GM23338 (cell line): ENCODE measurements at regions not wholly inside any gene's neighbourhood (a gene's known extent, or its start where the extent isn't known, plus 50 kb on each side); places are given as distances from the start of the nearest gene placed in this dataset.

Source experiments
- ATAC-seq: fragments of 200-7000 bp; cut with Tn5 transposase; 3 replicates; pipeline ENCODE4 v1.9.1; 2020
- DNase-seq: peaks from one replicate; pipeline ENCODE4 v3.0.0-alpha.2; 2015; ENCODE audit warnings: low spot score
- H2AFZ ChIP-seq: fragments of 200-600 bp; sonication (generic); 2 replicates; pipeline ENCODE4 v1.8.0; 2016; ENCODE audit warnings: antibody characterized with exemption, mild to moderate bottlenecking, moderate library complexity
- H3F3A ChIP-seq: fragments of 200-600 bp; sonication (generic); replicated peaks from 2 replicates; pipeline ENCODE4 v1.8.0; 2017; ENCODE audit warnings: antibody characterized with exemption, mixed run types, low read depth
- H3K27ac ChIP-seq: fragments of 200-600 bp; sonication (generic); 2 replicates; pipeline ENCODE4 v1.6.1; 2016; ENCODE audit warnings: low read depth
- H3K27me3 ChIP-seq: fragments of 200-600 bp; sonication (generic); 2 replicates; pipeline ENCODE4 v1.8.0; 2016; ENCODE audit warnings: mild to moderate bottlenecking, mixed run types, moderate library complexity; ENCODE audit not compliant: insufficient read depth
- H3K36me3 ChIP-seq: fragments of 200-600 bp; sonication (generic); 2 replicates; pipeline ENCODE4 v1.8.0; 2016; ENCODE audit warnings: mild to moderate bottlenecking; ENCODE audit not compliant: insufficient read depth
- H3K4me1 ChIP-seq: fragments of 200-600 bp; sonication (generic); 2 replicates; pipeline ENCODE4 v1.8.0; 2016; ENCODE audit warnings: mild to moderate bottlenecking, moderate library complexity; ENCODE audit not compliant: insufficient read depth
- H3K4me2 ChIP-seq: fragments of 200-600 bp; sonication (generic); 2 replicates; pipeline ENCODE4 v1.7.1; 2017; ENCODE audit warnings: mixed run types
- H3K4me3 ChIP-seq: fragments of 200-600 bp; sonication (generic); 2 replicates; pipeline ENCODE4 v1.6.1; 2016; ENCODE audit warnings: mixed run types
- H3K79me2 ChIP-seq: fragments of 200-600 bp; sonication (generic); replicated peaks from 2 replicates; pipeline ENCODE4 v1.8.0; 2017; ENCODE audit warnings: mild to moderate bottlenecking; ENCODE audit not compliant: insufficient read depth
- H3K9me2 ChIP-seq: fragments of 200-600 bp; sonication (generic); 2 replicates; pipeline ENCODE4 v1.8.0; 2017; ENCODE audit not compliant: insufficient read depth
- H4K20me1 ChIP-seq: fragments of 200-600 bp; sonication (generic); replicated peaks from 2 replicates; pipeline ENCODE4 v1.8.0; 2017; ENCODE audit warnings: mild to moderate bottlenecking; ENCODE audit not compliant: insufficient read depth
- H3K27ac Mint-ChIP-seq: 2 replicates; pipeline ENCODE4 v1.8.0; 2020; ENCODE audit warnings: inconsistent platforms, mild to moderate bottlenecking, moderate library complexity, mixed read lengths
- H3K27me3 Mint-ChIP-seq: 3 replicates; pipeline ENCODE4 v1.8.0; 2022; ENCODE audit warnings: low read depth, mild to moderate bottlenecking, moderate library complexity, mixed read lengths, inconsistent platforms; ENCODE audit not compliant: insufficient read depth, poor library complexity
- H3K36me3 Mint-ChIP-seq: 3 replicates; pipeline ENCODE4 v1.8.0; 2021; ENCODE audit warnings: low read depth, mild to moderate bottlenecking, inconsistent platforms, moderate library complexity, mixed read lengths
- H3K4me1 Mint-ChIP-seq: 3 replicates; pipeline ENCODE4 v1.8.0; 2020; ENCODE audit warnings: mild to moderate bottlenecking, inconsistent platforms, mixed read lengths
- H3K4me3 Mint-ChIP-seq: 3 replicates; pipeline ENCODE4 v1.8.0; 2021; ENCODE audit warnings: moderate library complexity, mild to moderate bottlenecking, inconsistent platforms, mixed read lengths
- H3K9me3 Mint-ChIP-seq: 3 replicates; pipeline ENCODE4 v1.8.0; 2020; ENCODE audit warnings: moderate library complexity, mild to moderate bottlenecking, inconsistent platforms, mixed read lengths
- CREB1 ChIP-seq: fragments of 250-450 bp; sonication (Bioruptor Pico); IDR thresholded peaks from 2 replicates; pipeline ENCODE4 v1.5.0; 2020; ENCODE audit warnings: low read depth, mild to moderate bottlenecking, moderate library complexity
- EZH2 ChIP-seq: fragments of 200-600 bp; sonication (generic); IDR thresholded peaks from one replicate; pipeline ENCODE4 v1.8.0; 2017; ENCODE audit warnings: antibody characterized with exemption, mild to moderate bottlenecking, low read depth; ENCODE audit not compliant: unreplicated experiment
- EZH2phosphoT487 ChIP-seq: fragments of 200-600 bp; sonication (generic); IDR thresholded peaks from one replicate; pipeline ENCODE4 v1.8.1; 2018; ENCODE audit warnings: antibody characterized with exemption; ENCODE audit not compliant: unreplicated experiment
- JUNB ChIP-seq: IDR thresholded peaks from one replicate; pipeline ENCODE4 v1.6.1; 2016; ENCODE audit warnings: antibody characterized with exemption; ENCODE audit not compliant: unreplicated experiment
- NANOG ChIP-seq: IDR thresholded peaks from 2 replicates; pipeline ENCODE4 v1.6.1; 2016; ENCODE audit warnings: antibody characterized with exemption, borderline replicate concordance
- POLR2AphosphoS5 ChIP-seq: IDR thresholded peaks from 2 replicates; pipeline ENCODE4 v1.6.1; 2016; ENCODE audit warnings: antibody characterized with exemption, low read depth
- STAT1 ChIP-seq: IDR thresholded peaks from one replicate; pipeline ENCODE4 v1.6.1; 2016; ENCODE audit warnings: antibody characterized with exemption; ENCODE audit not compliant: unreplicated experiment
- ZNF114 ChIP-seq: fragments of 250-450 bp; sonication (Bioruptor Pico); IDR thresholded peaks from 2 replicates; pipeline ENCODE4 v1.5.0; 2020; ENCODE audit warnings: mild to moderate bottlenecking, moderate library complexity
- ZNF331 ChIP-seq: fragments of 250-450 bp; sonication (Bioruptor Pico); IDR thresholded peaks from 2 replicates; pipeline ENCODE4 v1.5.0; 2020; ENCODE audit warnings: low read depth, mild to moderate bottlenecking, moderate library complexity
- TF ChIP-seq, protein P1 (sequence below): IDR thresholded peaks from one replicate; pipeline ENCODE4 v1.6.1; 2018; ENCODE audit warnings: antibody characterized with exemption; ENCODE audit not compliant: unreplicated experiment
- TF ChIP-seq, protein P2 (sequence below): IDR thresholded peaks from 2 replicates; pipeline ENCODE4 v1.6.1; 2016; ENCODE audit warnings: antibody characterized with exemption
- TF ChIP-seq, protein P3 (sequence below): fragments of 250-450 bp; sonication (Bioruptor Pico); IDR thresholded peaks from 2 replicates; pipeline ENCODE4 v1.5.0; 2020; ENCODE audit warnings: mild to moderate bottlenecking, moderate library complexity
- TF ChIP-seq, protein P4 (sequence below), 2 experiments: fragments of 200-600 bp in 1 of 2; sonication (generic) in 1 of 2; conservative IDR thresholded peaks; 2 replicates each; pipeline versions ENCODE4 v1.5.1 to v1.6.1; 2016 to 2017; ENCODE audit warnings: antibody characterized with exemption in 2 of 2, low read depth in 2 of 2, mild to moderate bottlenecking in 2 of 2, moderate library complexity in 1 of 2

DNA sequence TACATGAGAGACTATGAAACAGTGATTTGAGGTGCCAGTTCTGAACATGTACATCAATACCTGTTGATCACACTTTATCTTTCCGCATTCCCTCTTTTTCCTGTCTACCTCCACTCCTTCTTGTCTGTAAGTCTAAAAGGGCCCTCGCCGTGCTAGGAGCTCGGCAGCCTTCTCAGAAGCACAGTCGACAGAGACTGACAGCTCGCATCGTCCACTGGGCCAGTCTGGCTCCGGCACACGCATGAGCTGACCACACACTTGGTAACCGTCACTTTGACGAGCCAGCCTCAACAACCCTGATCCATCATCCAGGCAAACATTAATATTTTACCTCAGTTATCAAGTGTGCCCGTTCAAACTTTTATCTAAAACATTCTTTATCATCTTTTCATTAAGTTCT lies 265.3 kb downstream of the TFAP2A start:
- no peak overlapping the region for H3K27ac ChIP-seq
- ATAC-seq, result no peak
- H3K9me2 ChIP-seq, result no peaks in the 10 kb centered on the region
- H3K27ac Mint-ChIP-seq, result no peak overlapping the region
- H4K20me1 ChIP-seq, result no peaks in the 10 kb centered on the region
- no peak overlapping the region for H2AFZ ChIP-seq
- H3K36me3 ChIP-seq, result no peaks in the 10 kb centered on the region
- TF ChIP-seq STAT1, result no peak
- TF ChIP-seq EZH2phosphoT487, result no peak
- TF ChIP-seq, protein P1, sequence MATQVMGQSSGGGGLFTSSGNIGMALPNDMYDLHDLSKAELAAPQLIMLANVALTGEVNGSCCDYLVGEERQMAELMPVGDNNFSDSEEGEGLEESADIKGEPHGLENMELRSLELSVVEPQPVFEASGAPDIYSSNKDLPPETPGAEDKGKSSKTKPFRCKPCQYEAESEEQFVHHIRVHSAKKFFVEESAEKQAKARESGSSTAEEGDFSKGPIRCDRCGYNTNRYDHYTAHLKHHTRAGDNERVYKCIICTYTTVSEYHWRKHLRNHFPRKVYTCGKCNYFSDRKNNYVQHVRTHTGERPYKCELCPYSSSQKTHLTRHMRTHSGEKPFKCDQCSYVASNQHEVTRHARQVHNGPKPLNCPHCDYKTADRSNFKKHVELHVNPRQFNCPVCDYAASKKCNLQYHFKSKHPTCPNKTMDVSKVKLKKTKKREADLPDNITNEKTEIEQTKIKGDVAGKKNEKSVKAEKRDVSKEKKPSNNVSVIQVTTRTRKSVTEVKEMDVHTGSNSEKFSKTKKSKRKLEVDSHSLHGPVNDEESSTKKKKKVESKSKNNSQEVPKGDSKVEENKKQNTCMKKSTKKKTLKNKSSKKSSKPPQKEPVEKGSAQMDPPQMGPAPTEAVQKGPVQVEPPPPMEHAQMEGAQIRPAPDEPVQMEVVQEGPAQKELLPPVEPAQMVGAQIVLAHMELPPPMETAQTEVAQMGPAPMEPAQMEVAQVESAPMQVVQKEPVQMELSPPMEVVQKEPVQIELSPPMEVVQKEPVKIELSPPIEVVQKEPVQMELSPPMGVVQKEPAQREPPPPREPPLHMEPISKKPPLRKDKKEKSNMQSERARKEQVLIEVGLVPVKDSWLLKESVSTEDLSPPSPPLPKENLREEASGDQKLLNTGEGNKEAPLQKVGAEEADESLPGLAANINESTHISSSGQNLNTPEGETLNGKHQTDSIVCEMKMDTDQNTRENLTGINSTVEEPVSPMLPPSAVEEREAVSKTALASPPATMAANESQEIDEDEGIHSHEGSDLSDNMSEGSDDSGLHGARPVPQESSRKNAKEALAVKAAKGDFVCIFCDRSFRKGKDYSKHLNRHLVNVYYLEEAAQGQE, result no peak
- TF ChIP-seq CREB1, result no peak
- TF ChIP-seq ZNF331 (CRISPR knock-in tag), result no peak
- no peak for TF ChIP-seq ZNF114 (CRISPR knock-in tag)
- TF ChIP-seq, protein P2, sequence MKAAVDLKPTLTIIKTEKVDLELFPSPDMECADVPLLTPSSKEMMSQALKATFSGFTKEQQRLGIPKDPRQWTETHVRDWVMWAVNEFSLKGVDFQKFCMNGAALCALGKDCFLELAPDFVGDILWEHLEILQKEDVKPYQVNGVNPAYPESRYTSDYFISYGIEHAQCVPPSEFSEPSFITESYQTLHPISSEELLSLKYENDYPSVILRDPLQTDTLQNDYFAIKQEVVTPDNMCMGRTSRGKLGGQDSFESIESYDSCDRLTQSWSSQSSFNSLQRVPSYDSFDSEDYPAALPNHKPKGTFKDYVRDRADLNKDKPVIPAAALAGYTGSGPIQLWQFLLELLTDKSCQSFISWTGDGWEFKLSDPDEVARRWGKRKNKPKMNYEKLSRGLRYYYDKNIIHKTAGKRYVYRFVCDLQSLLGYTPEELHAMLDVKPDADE, result no peak
- no peak for TF ChIP-seq EZH2
- no peak for TF ChIP-seq JUNB
- TF ChIP-seq NANOG, result no peak
- TF ChIP-seq, protein P3, sequence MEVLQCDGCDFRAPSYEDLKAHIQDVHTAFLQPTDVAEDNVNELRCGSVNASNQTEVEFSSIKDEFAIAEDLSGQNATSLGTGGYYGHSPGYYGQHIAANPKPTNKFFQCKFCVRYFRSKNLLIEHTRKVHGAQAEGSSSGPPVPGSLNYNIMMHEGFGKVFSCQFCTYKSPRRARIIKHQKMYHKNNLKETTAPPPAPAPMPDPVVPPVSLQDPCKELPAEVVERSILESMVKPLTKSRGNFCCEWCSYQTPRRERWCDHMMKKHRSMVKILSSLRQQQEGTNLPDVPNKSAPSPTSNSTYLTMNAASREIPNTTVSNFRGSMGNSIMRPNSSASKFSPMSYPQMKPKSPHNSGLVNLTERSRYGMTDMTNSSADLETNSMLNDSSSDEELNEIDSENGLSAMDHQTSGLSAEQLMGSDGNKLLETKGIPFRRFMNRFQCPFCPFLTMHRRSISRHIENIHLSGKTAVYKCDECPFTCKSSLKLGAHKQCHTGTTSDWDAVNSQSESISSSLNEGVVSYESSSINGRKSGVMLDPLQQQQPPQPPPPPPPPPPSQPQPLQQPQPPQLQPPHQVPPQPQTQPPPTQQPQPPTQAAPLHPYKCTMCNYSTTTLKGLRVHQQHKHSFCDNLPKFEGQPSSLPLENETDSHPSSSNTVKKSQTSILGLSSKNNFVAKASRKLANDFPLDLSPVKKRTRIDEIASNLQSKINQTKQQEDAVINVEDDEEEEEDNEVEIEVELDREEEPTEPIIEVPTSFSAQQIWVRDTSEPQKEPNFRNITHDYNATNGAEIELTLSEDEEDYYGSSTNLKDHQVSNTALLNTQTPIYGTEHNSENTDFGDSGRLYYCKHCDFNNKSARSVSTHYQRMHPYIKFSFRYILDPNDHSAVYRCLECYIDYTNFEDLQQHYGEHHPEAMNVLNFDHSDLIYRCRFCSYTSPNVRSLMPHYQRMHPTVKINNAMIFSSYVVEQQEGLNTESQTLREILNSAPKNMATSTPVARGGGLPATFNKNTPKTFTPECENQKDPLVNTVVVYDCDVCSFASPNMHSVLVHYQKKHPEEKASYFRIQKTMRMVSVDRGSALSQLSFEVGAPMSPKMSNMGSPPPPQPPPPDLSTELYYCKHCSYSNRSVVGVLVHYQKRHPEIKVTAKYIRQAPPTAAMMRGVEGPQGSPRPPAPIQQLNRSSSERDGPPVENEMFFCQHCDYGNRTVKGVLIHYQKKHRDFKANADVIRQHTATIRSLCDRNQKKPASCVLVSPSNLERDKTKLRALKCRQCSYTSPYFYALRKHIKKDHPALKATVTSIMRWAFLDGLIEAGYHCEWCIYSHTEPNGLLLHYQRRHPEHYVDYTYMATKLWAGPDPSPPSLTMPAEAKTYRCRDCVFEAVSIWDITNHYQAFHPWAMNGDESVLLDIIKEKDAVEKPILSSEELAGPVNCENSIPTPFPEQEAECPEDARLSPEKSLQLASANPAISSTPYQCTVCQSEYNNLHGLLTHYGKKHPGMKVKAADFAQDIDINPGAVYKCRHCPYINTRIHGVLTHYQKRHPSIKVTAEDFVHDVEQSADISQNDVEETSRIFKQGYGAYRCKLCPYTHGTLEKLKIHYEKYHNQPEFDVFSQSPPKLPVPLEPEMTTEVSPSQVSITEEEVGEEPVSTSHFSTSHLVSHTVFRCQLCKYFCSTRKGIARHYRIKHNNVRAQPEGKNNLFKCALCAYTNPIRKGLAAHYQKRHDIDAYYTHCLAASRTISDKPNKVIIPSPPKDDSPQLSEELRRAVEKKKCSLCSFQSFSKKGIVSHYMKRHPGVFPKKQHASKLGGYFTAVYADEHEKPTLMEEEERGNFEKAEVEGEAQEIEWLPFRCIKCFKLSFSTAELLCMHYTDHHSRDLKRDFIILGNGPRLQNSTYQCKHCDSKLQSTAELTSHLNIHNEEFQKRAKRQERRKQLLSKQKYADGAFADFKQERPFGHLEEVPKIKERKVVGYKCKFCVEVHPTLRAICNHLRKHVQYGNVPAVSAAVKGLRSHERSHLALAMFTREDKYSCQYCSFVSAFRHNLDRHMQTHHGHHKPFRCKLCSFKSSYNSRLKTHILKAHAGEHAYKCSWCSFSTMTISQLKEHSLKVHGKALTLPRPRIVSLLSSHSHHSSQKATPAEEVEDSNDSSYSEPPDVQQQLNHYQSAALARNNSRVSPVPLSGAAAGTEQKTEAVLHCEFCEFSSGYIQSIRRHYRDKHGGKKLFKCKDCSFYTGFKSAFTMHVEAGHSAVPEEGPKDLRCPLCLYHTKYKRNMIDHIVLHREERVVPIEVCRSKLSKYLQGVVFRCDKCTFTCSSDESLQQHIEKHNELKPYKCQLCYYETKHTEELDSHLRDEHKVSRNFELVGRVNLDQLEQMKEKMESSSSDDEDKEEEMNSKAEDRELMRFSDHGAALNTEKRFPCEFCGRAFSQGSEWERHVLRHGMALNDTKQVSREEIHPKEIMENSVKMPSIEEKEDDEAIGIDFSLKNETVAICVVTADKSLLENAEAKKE (CRISPR knock-in tag), result no peak
- no peak for TF ChIP-seq POLR2AphosphoS5
- TF ChIP-seq, protein P4, sequence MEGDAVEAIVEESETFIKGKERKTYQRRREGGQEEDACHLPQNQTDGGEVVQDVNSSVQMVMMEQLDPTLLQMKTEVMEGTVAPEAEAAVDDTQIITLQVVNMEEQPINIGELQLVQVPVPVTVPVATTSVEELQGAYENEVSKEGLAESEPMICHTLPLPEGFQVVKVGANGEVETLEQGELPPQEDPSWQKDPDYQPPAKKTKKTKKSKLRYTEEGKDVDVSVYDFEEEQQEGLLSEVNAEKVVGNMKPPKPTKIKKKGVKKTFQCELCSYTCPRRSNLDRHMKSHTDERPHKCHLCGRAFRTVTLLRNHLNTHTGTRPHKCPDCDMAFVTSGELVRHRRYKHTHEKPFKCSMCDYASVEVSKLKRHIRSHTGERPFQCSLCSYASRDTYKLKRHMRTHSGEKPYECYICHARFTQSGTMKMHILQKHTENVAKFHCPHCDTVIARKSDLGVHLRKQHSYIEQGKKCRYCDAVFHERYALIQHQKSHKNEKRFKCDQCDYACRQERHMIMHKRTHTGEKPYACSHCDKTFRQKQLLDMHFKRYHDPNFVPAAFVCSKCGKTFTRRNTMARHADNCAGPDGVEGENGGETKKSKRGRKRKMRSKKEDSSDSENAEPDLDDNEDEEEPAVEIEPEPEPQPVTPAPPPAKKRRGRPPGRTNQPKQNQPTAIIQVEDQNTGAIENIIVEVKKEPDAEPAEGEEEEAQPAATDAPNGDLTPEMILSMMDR (conservative IDR thresholded peaks at IDR 0.05; ENCODE audit: low read depth in 2 of 2), result no peak
- no peaks in the 10 kb centered on the region for H3K27me3 Mint-ChIP-seq
- H3K79me2 ChIP-seq, result no peaks in the 10 kb centered on the region
- no peaks in the 10 kb centered on the region for H3K27me3 ChIP-seq
- peaks cover 6% of the 10 kb centered on the region; the same call in 1 of the 2 replicates for H3K4me1 ChIP-seq
- no peak overlapping the region for H3K4me2 ChIP-seq
- peaks cover 14% of the 10 kb centered on the region for H3K4me1 Mint-ChIP-seq
- no peaks in the 10 kb centered on the region for H3K36me3 Mint-ChIP-seq
- no peak for DNase-seq
- no peaks in the 10 kb centered on the region for H3F3A ChIP-seq
- H3K4me3 Mint-ChIP-seq, result no peak overlapping the region
- H3K9me3 Mint-ChIP-seq, result no peaks in the 10 kb centered on the region
- H3K4me3 ChIP-seq, result no peak overlapping the region
